Fibroblast of skin of back (primary cell): ENCODE measurements at regions not wholly inside any gene's neighbourhood (a gene's known extent, or its start where the extent isn't known, plus 50 kb on each side); places are given as distances from the start of the nearest gene placed in this dataset.
"Not testable (repeated sequence)": the region's sequence is repeated elsewhere in the genome, so short reads cannot be mapped to it uniquely, and the experiment has no call there.

Source experiments
- DNase-seq: peaks from one replicate; pipeline ENCODE4 v3.0.0-alpha.2; 2013

DNA sequence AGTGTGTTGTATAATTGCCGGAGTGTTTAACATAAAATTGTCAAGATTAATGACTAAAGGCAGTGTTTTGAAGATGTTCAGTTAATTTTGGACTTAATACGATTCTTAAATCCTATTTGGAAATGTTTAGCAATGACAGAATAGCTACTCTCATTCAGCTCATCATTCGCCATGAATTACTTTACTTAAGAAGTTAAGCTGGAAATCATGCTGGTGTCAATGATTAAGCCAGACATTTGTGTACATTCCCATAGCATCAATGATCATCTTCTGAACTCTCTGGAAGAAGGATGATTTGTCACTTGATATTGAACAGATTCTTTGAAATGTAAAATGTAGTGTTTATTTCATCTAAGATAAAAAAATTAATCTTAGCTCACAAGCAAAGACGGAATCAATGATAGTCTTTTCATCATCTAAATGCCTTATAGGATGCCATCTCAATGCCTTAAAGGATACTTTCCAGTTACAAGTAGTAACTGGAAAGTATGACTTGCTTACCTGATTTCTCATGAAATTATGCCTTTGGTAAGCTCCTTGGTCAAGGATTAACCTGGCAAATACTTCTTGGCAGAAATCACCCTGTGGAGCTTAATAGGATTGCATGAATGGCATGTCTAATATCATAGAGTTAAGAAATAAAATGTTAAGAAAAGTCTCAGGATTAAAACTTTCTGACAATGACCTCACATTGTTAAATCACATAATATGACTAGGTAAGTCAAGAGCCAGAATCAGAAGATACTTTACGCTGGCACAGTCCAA is 515.5 kb upstream of the AGA start:
- no peak for DNase-seq

DNA sequence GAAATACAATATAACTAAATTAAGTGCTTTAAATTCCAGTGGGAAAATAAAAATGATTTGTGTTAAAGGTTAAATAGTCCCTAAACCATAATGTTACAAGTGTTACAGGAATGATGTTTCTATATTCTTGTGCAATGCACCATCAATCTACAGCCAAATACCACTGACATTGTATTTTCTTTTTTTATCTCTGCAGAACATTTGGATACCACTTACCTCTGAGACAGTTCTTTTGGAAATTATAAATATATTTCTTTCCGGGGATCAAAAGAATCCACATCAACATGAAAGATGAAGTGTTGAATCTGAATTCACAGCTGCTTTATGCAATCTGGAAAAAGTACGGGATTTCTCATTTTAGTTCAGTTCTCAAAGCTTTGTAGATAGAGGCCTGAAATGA is 518.3 kb upstream of the AGA start:
- no peak for DNase-seq

DNA sequence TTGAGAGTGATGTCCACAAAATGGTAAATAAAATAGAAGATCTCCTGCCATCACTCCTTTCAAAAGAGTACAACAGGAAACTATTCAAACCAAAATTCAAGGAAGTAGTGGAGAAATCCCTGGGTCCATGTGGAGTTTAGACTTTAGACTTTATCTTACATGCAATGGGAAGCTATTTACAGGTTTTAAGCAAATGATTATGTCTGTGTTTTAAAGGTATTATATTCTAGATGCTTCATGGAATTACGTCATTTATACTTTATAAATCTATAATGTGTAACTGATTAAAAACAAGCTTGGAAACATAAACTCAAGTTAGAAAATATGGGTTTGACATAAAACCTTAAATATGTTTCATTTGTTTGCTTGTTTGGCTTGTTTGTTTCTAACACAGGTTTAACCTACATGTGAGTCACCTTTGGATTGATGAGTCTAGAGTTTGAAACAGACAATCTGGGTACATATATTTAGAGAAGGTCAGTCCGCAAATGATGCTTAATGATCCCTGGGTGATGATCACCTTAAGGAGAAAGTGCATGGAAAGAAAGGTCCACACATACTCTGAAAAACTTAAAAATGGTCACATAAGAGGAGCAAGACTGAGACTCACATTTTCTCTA is 519.6 kb upstream of the AGA start:
- no peak for DNase-seq

DNA sequence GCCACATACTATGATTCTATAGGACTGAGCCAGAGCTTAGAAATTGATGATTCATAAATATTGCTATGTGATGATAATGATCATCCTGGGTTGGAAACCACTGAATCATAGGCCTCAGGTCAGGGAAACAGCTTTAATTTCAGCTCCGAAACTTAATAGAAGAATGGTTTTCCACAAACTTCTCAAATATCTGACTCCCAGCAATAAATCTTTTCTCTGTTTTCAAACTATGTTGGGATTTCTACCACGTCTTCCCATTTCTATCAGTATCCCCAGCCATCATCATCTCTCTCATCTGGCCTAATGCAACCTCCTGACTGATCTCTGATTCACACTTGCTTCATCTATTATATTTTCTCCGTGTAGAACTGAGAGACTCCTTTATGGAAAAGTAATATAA is 521.8 kb upstream of the AGA start:
- DNase-seq: peak; percentile 32

DNA sequence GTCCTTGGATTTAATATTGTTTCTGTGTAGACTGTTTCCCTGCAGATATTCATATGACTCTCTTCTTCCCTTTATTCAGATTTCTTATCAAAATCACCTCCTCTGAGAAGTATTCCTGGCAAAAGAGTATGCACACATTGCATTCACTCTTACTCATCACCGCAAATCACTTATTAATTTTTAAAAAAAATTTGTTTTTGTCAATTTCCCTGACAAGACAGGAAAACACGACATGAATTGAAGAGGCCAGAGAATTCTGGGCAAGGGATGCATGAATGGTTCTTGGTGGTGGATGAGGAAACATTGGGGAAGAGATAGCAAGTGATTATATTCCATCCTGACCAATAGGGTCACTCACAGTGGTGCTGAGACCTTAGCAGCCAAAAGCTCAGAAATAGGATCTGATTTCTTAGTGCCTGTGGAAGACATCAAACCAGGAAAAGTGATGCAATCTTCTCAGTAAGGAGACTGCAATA is 522.5 kb upstream of the AGA start:
- DNase-seq: peak; percentile 6

DNA sequence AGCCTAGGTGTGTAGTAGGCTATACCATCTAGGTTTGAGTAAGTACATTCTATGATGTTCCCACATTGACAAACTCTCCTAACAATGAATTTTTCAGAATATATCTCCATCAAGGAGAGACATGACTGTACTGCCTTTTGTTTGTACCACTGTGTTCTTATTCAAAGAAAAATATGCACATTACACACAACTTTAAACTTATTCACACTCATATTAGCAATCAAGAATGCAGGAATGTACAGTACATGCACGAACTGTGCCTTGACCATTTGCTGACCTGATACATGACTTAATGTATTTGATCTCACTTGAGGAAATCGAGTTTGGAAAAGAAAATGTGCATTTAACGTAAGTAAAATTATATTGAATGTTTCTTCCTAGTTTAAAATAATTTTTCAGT is 525.1 kb upstream of the AGA start:
- DNase-seq: no peak

DNA sequence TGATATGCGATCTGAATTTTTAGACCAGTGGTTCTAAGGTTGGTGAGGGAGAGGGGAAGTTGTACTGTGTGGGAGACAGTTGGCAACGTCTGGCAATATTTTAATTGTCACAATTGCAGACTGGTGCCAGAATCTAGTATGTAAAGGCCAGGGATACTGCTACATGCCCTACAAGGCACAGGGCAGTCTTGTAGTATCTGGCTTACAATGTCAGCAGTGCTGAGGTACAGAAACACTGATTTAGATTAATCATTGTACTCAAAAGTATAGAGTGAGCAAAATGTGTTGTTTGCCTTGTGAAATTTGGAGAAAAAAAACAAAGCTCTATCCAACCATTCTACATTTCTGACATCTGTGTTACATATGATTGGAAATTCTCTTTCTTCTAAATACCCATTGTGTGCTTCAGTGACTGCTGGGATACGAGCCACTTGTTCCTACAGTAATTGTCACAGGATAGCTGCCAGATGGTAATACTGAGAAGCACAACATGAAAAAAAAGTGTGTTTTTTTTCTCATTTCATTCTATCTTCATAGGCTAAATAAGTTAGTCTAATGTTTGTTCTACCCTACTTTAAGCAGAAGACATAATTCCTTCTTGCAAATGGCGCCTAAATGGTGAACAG is 526.7 kb upstream of the AGA start:
- no peak for DNase-seq

DNA sequence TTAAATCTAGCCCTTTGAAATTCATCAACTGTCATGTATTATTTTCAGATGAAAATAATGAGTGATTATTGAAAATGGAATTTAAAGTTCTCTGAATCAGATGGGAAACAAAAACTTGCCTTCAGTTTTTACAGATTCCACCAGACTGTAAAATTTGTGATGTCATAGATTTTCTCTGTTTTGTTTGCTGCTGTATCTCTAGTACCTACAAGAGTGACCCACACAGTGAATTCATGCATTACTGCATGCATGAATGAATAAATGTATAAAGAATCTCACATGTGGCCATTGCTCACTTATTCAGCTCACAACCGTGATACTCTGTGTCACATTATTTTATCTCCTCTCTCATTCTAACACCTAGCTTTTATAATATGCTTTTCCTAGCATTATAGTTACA is 532.2 kb upstream of the AGA start:
- DNase-seq: peak; percentile 53

DNA sequence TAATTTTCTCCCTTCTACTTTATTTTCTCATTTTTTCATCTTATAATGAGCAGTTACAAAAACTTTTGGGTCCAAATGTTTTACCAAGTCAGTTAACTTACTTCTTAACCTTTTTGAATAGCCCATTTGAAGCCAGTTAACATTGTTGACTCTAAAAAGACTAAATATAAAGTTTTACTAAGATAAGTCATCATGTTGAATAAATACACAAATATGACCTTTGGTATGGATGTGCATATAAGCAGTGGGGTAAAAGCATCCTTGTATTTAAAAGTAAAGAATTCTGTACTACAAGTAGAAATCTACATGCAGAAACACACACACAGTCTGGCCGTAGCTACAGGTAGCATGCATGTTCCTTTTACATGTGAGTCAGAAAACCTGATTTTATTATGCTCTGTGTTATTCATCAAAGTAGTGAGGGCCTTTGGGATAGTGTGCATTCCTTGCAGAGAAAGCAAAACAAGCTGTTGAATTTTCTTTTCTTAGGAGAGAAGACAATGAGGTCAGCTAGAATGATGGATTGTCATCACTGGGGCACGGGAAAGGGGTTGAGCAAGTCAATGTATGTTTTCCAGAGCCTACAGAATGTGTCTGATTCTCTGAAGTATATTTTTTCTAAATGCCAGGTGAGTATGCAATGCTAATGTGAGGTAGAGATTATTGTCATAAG is 533.2 kb upstream of the AGA start:
- DNase-seq: peak; percentile 55

DNA sequence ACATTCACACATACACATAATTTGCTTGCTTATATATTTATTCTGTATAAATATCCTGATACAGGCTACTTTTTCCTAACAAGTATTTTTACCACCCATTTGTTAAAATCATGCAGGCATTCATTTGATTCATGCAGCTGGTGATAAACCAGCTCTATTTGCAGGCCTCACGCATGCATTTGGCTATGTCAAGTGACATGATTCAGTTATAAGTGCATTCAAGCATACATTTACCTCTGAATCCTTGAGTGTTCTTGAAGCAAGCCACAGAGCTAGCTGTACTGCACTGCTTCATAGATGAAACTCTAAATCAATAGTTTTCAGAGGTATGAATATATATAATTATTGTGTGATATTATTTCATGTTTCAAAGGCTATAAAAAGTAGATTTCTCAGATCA is 544.0 kb upstream of the AGA start:
- DNase-seq: no peak

DNA sequence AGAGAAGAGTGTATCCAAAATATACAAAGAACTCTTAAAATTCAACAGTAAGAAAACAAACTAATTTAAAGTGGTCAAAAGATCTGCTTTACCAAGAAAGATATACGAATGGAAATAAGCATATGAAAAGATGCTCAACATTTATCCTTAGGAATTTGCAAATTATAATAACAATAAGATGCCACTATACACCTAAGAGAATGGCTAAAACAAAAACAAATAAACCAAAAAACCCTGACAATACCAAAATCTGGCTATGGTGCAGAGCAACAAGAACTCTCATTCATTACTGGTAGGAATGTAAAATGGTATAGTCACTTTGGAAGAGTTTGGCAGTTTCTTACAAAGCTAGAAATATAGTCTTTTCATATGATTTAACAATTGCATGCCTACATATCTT is 545.7 kb upstream of the AGA start:
- no peak for DNase-seq

DNA sequence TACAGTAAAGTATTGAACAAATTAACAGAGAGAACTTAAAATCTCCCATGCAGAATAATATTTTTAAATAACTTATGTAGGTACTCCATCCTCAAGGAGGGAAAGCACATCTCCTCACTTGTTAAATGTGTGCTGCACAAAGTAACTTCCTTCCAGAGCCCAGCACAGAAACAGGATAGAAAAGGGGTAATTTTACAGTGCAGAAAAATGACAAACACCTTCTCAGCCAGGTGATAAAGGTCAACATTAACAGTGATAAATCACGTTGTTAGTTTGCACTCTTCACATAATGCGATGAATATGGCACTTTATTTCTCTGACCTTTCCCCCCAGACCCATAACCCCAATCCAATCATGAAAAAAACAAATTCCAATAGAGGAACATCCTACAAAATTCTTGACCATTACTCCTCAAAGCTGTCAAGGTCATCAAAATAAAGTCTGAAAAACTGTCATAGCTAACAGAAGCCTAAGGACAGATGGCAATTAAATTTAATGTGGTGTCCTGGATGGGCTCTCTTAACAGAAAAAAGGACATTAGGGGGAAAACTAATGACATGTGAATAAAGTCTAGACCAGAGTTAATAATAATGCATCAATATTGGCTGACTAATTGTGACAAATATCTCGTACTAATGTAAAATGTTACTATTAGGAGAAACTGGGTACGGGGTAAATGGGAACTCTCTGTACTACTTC is 547.4 kb upstream of the AGA start:
- no peak for DNase-seq

DNA sequence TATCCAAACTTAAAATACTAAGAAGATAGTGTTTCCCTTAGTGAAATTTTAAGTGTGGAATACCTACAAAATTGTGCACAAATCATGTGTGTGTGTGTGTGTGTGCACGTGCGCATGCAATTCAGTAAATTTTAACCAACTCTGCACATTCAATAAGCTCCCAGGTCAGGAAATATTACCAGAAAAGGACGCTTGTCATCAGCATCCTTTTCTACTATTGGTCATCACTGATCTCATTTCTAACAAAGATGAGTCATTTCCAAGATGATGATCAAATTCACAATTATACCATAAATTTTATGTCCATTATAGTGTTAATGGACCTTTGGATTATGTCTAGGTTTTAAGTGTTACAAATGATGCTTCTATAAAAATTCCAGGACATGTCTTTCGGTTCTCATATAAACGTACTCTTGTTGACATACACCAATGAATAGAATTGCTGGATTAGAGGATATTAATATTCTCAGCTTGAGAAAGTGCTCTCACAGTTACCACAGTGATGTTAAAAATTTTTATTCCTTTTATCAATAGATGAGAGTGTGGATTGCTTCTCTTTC is 560.9 kb upstream of the AGA start:
- no peak for DNase-seq

DNA sequence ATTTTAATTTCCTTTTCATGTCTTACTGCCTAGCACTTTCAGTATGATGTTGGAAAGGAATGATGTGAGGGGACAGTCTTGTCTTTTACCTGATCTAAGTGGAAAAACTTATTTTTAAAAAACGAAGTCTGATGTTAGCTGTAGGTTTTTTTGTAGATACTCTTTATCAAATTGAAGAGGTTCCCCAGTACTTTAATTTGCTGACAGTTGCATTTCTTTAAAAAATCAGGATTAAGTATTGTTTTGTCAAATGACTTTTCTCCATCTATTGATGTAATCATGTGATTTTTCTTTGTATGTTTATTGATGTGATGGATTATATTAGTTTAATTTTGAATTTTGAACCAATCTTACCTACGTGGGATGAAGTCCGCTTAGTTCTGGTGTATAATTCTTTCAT is 568.4 kb upstream of the AGA start:
- DNase-seq: no peak

DNA sequence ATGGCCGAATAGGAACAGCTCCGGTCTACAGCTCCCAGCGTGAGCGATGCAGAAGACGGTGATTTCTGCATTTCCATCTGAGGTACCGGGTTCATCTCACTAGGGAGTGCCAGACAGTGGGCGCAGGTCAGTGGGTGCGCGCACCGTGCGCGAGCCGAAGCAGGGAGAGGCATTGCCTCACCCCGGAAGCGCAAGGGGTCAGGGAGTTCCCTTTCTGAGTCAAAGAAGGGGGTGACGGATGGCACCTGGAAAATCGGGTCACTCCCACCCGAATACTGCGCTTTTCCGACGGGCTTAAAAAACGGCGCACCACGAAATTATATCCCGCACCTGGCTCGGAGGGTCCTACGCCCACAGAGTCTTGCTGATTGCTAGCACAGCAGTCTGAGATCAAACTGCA is 572.8 kb upstream of the AGA start:
- DNase-seq: not testable (repeated sequence)

DNA sequence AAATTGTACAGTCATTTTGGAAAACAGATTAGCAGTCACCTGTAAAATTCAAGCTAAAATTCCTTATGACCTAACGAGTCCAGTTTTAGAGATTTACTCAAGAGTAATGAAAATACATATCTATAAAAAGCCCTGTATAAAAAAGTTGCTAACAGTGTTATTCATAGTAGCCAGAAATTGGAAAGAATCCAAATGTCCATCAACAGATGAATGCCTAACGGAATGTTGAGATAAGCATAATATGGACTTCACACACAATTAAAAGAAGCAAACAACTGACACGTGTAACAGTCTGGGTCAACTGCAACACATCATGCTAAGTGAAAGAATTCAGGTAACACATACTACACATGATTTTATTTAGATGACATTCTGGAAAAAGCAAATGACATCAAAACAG is 584.8 kb upstream of the AGA start:
- no peak for DNase-seq

DNA sequence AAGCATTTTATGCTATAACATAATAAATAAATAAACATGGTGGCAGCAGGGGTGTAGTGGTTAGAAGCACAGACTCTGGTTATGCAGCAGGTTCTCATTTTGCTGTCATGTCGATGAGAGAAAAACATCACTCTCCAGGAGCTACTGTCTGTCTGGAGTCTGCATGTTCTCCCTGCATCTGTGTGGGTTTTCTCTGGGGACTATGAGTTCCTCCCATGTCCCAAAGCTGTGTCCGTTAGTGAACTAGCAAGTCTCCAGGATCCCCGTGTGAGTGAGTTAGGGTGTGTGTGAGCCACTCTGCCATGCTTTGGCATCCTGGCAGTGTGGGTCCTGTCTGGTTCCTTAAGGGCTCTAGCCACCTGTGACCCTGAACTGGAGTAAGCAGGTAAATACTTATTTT is 585.6 kb upstream of the AGA start:
- no peak for DNase-seq

DNA sequence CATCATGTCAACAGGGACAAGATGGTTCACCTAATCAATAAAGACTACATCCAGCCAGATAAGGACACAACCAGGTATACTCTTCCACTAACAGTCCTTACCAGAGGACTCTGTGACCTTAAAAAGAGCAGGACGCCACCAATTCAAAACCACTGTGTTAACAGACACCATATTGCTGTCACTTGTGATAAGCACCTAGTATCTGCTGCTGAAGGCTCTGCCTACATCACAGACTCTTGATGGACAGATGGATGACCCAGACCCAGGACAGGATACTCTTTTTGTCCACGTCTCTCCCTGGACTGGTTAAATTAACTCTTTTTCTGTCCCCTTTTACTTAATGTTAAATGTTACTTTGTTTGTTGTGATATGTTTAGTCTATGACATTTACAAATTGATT is 586.2 kb upstream of the AGA start:
- DNase-seq: no peak

DNA sequence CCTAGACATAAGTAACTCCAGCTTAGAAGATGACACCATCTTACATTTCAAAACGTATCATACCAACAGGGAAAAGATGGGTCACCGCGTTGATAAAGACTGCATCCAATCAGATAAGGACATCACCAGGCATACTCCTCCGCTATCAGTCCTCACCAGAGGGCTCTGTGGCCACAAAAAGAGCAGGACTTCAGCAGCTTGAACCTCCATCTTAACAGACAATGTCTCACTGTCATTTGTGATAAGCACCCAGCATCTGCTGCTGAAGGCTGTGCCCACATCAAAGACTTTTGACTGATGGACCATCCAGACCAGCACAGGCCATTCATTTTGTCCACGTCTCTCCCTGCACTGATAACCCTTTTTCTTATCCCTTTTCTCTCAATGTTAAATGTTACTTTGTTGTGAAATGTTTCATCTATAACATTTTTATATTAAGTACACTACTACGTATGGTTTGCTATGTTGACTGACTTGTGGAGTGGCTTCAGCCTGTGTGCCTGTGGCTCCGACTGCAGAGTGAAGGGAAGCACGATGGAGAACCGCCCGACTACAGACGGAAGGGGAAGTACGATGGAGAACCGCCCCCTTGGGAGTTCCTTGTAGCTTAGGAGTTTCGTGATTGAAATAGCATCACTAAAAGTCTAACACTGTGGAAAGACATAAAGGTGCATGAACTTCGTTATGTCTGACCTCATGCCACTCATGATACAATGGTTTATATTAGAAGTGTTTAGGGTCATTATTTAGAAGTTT is 595.4 kb upstream of the AGA start:
- no peak for DNase-seq

DNA sequence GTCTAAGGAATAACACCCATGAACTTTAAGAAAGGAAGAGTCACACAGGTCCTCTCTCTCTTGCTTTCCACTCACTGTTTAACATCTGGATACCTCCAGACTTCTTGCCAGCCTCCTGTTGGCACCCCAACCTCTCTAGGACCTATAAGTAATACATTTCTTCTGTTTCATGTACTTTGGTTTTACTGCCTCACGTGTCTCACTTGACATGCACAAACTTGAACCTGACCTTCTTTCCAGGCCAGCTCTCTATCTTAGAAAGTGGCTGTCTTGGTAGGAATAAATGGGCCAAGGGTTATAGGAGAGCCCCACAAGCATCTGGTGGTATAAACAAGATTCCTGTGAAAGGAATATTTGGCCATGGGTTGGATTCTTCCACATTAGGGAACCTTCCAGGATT is 614.8 kb upstream of the AGA start:
- no peak for DNase-seq

DNA sequence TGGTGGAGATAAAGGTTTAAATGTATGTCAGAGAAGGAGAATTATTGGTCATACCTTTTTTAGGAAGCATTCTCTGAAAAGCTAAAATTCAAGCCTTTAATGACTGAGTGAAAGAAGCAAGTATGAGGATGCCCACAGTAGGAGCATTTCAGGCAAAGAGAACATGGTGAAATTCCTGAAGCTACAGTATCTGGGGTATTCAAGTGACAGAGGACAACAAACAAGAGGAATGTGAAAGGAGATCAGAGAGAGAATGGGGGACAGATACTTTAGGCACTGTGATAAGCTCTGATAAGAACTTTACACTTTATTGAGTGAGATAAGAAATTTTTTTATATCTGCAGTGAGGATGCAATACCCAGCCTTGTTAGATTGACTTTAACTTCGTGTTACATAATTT is 621.3 kb upstream of the AGA start:
- DNase-seq: no peak
